GM12872 (cell line): ENCODE measurements at regions not wholly inside any gene's neighbourhood (a gene's known extent, or its start where the extent isn't known, plus 50 kb on each side); places are given as distances from the start of the nearest gene placed in this dataset.

Experiments
- CTCF ChIP-seq: IDR thresholded peaks from 3 replicates; pipeline ENCODE4 v1.5.1; 2011; ENCODE audit warnings: low read depth, mild to moderate bottlenecking, low read length, moderate library complexity; ENCODE audit not compliant: insufficient read depth

GRCh38 chr4:126262665-126263064, 947.9 kb downstream of the FAT4 start:
- TF ChIP-seq CTCF = no peak

GRCh38 chr4:126264839-126265238, 950.1 kb downstream of the FAT4 start:
- TF ChIP-seq CTCF = no peak

GRCh38 chr4:126265888-126266287, 951.1 kb downstream of the FAT4 start:
- no peak for TF ChIP-seq CTCF

GRCh38 chr4:126267689-126268088, 952.9 kb downstream of the FAT4 start:
- TF ChIP-seq CTCF = no peak

- no peak for TF ChIP-seq CTCF
Observed at GRCh38 chr4:126268106-126268505, 953.4 kb downstream of the FAT4 start.

- no peak for TF ChIP-seq CTCF
Observed at GRCh38 chr4:126269106-126269505, 954.4 kb downstream of the FAT4 start.

- no peak for TF ChIP-seq CTCF
Observed at GRCh38 chr4:126271292-126271691, 956.5 kb downstream of the FAT4 start.

- no peak for TF ChIP-seq CTCF
Observed at GRCh38 chr4:126273746-126274145, 959.0 kb downstream of the FAT4 start.
